ENCODE measurements at regions not wholly inside any gene's neighbourhood (a gene's known extent, or its start where the extent isn't known, plus 50 kb on each side); places are given as distances from the start of the nearest gene placed in this dataset.

GRCh38 chr13:103275081-103275480 lies 208.9 kb upstream of the SLC10A2 start:
- H3K27me3 ChIP-seq (ENCODE audit: control insufficient read depth, insufficient read depth, low read length) = no peaks in the 10 kb centered on the region
- H3K4me3 ChIP-seq (ENCODE audit: low read length) = no peak overlapping the region
- no peak overlapping the region for H3K9ac ChIP-seq (ENCODE audit: low read length)
- H3K4me1 ChIP-seq (ENCODE audit: control insufficient read depth, insufficient read depth, low read length) = no peaks in the 10 kb centered on the region
- no peaks in the 10 kb centered on the region for H3K36me3 ChIP-seq (ENCODE audit: control insufficient read depth, insufficient read depth, low read length)
- H3K9me3 ChIP-seq (ENCODE audit: control insufficient read depth, low read length) = no peaks in the 10 kb centered on the region

GRCh38 chr13:103273825-103274224 lies 207.6 kb upstream of the SLC10A2 start:
- Histone ChIP-seq H3K27me3 (ENCODE audit: control insufficient read depth, insufficient read depth, low read length) (no peaks in the 10 kb centered on the region), H3K36me3 (ENCODE audit: control insufficient read depth, insufficient read depth, low read length) (no peaks in the 10 kb centered on the region), H3K4me1 (ENCODE audit: control insufficient read depth, insufficient read depth, low read length) (no peaks in the 10 kb centered on the region), H3K9me3 (ENCODE audit: control insufficient read depth, low read length) (no peaks in the 10 kb centered on the region), H3K9ac (ENCODE audit: low read length) (no peak overlapping the region), H3K4me3 (ENCODE audit: low read length) (no peak overlapping the region)

GRCh38 chr13:103272770-103273169 lies 206.6 kb upstream of the SLC10A2 start:
- no peaks in the 10 kb centered on the region for H3K4me1 ChIP-seq (ENCODE audit: control insufficient read depth, insufficient read depth, low read length)
- H3K9me3 ChIP-seq (ENCODE audit: control insufficient read depth, low read length) = no peaks in the 10 kb centered on the region
- no peaks in the 10 kb centered on the region for H3K27me3 ChIP-seq (ENCODE audit: control insufficient read depth, insufficient read depth, low read length)
- H3K4me3 ChIP-seq (ENCODE audit: low read length) = no peak overlapping the region
- no peak overlapping the region for H3K9ac ChIP-seq (ENCODE audit: low read length)
- no peaks in the 10 kb centered on the region for H3K36me3 ChIP-seq (ENCODE audit: control insufficient read depth, insufficient read depth, low read length)

GRCh38 chr13:103263448-103263847 lies 197.2 kb upstream of the SLC10A2 start:
- H3K27me3 ChIP-seq (ENCODE audit: control insufficient read depth, insufficient read depth, low read length) = no peaks in the 10 kb centered on the region
- H3K9me3 ChIP-seq (ENCODE audit: control insufficient read depth, low read length) = no peaks in the 10 kb centered on the region
- H3K9ac ChIP-seq (ENCODE audit: low read length) = no peak overlapping the region
- H3K4me3 ChIP-seq (ENCODE audit: low read length) = no peak overlapping the region
- no peaks in the 10 kb centered on the region for H3K36me3 ChIP-seq (ENCODE audit: control insufficient read depth, insufficient read depth, low read length)
- H3K4me1 ChIP-seq (ENCODE audit: control insufficient read depth, insufficient read depth, low read length) = no peaks in the 10 kb centered on the region

- Histone ChIP-seq H3K4me3 (ENCODE audit: low read length) (no peak overlapping the region), H3K4me1 (ENCODE audit: control insufficient read depth, insufficient read depth, low read length) (peaks cover 10% of the 10 kb centered on the region), H3K27me3 (ENCODE audit: control insufficient read depth, insufficient read depth, low read length) (no peaks in the 10 kb centered on the region), H3K9me3 (ENCODE audit: control insufficient read depth, low read length) (no peaks in the 10 kb centered on the region), H3K36me3 (ENCODE audit: control insufficient read depth, insufficient read depth, low read length) (no peaks in the 10 kb centered on the region), H3K9ac (ENCODE audit: low read length) (no peak overlapping the region)
These were observed 189.5 kb upstream of the SLC10A2 start for GRCh38 chr13:103255587-103256301.

GRCh38 chr13:103250071-103250470 lies 183.9 kb upstream of the SLC10A2 start:
- Histone ChIP-seq H3K4me3 (ENCODE audit: low read length) (no peak overlapping the region), H3K27me3 (ENCODE audit: control insufficient read depth, insufficient read depth, low read length) (no peaks in the 10 kb centered on the region), H3K9me3 (ENCODE audit: control insufficient read depth, low read length) (no peaks in the 10 kb centered on the region), H3K9ac (ENCODE audit: low read length) (no peak overlapping the region), H3K4me1 (ENCODE audit: control insufficient read depth, insufficient read depth, low read length) (no peaks in the 10 kb centered on the region), H3K36me3 (ENCODE audit: control insufficient read depth, insufficient read depth, low read length) (no peaks in the 10 kb centered on the region)

- H3K4me3 ChIP-seq (ENCODE audit: low read length) = no peak overlapping the region
- H3K9ac ChIP-seq (ENCODE audit: low read length) = no peak overlapping the region
- H3K4me1 ChIP-seq (ENCODE audit: control insufficient read depth, insufficient read depth, low read length) = no peaks in the 10 kb centered on the region
- H3K9me3 ChIP-seq (ENCODE audit: control insufficient read depth, low read length) = no peaks in the 10 kb centered on the region
- no peaks in the 10 kb centered on the region for H3K36me3 ChIP-seq (ENCODE audit: control insufficient read depth, insufficient read depth, low read length)
- no peaks in the 10 kb centered on the region for H3K27me3 ChIP-seq (ENCODE audit: control insufficient read depth, insufficient read depth, low read length)
These were observed 180.5 kb upstream of the SLC10A2 start for GRCh38 chr13:103246581-103247200.

- Histone ChIP-seq H3K36me3 (ENCODE audit: control insufficient read depth, insufficient read depth, low read length) (no peaks in the 10 kb centered on the region), H3K9ac (ENCODE audit: low read length) (no peak overlapping the region)
These were observed 177.3 kb upstream of the SLC10A2 start for GRCh38 chr13:103243495-103243894.

GRCh38 chr13:103238441-103238840 lies 172.2 kb upstream of the SLC10A2 start:
- no peak overlapping the region for H3K9ac ChIP-seq (ENCODE audit: low read length)
- H3K4me1 ChIP-seq (ENCODE audit: control insufficient read depth, insufficient read depth, low read length) = no peaks in the 10 kb centered on the region
- no peaks in the 10 kb centered on the region for H3K9me3 ChIP-seq (ENCODE audit: control insufficient read depth, low read length)
- H3K4me3 ChIP-seq (ENCODE audit: low read length) = no peak overlapping the region
- no peaks in the 10 kb centered on the region for H3K27me3 ChIP-seq (ENCODE audit: control insufficient read depth, insufficient read depth, low read length)
- no peaks in the 10 kb centered on the region for H3K36me3 ChIP-seq (ENCODE audit: control insufficient read depth, insufficient read depth, low read length)

More at GRCh38 chr13:103243495-103243894, 177.3 kb upstream of the SLC10A2 start:
- Histone ChIP-seq H3K4me3 (ENCODE audit: low read length) (no peak overlapping the region), H3K9me3 (ENCODE audit: control insufficient read depth, low read length) (no peaks in the 10 kb centered on the region), H3K27me3 (ENCODE audit: control insufficient read depth, insufficient read depth, low read length) (no peaks in the 10 kb centered on the region), H3K4me1 (ENCODE audit: control insufficient read depth, insufficient read depth, low read length) (no peaks in the 10 kb centered on the region)

- H3K36me3 ChIP-seq (ENCODE audit: control insufficient read depth, insufficient read depth, low read length) = no peaks in the 10 kb centered on the region
- H3K9ac ChIP-seq (ENCODE audit: low read length) = no peak overlapping the region
- H3K4me3 ChIP-seq (ENCODE audit: low read length) = no peak overlapping the region
- peaks cover 4% of the 10 kb centered on the region for H3K27me3 ChIP-seq (ENCODE audit: control insufficient read depth, insufficient read depth, low read length)
- no peaks in the 10 kb centered on the region for H3K9me3 ChIP-seq (ENCODE audit: control insufficient read depth, low read length)
- H3K4me1 ChIP-seq (ENCODE audit: control insufficient read depth, insufficient read depth, low read length) = no peaks in the 10 kb centered on the region
These were observed 170.0 kb upstream of the SLC10A2 start for GRCh38 chr13:103236213-103236612.

- Histone ChIP-seq H3K4me1 (ENCODE audit: control insufficient read depth, insufficient read depth, low read length) (no peaks in the 10 kb centered on the region), H3K9me3 (ENCODE audit: control insufficient read depth, low read length) (no peaks in the 10 kb centered on the region), H3K4me3 (ENCODE audit: low read length) (no peak overlapping the region)
These were observed 163.5 kb upstream of the SLC10A2 start for GRCh38 chr13:103229674-103230073.

GRCh38 chr13:103224804-103225203 lies 158.6 kb upstream of the SLC10A2 start:
- no peaks in the 10 kb centered on the region for H3K36me3 ChIP-seq (ENCODE audit: control insufficient read depth, insufficient read depth, low read length)
- no peaks in the 10 kb centered on the region for H3K4me1 ChIP-seq (ENCODE audit: control insufficient read depth, insufficient read depth, low read length)
- H3K4me3 ChIP-seq (ENCODE audit: low read length) = no peak overlapping the region
- no peak overlapping the region for H3K9ac ChIP-seq (ENCODE audit: low read length)
- H3K9me3 ChIP-seq (ENCODE audit: control insufficient read depth, low read length) = no peaks in the 10 kb centered on the region
- no peaks in the 10 kb centered on the region for H3K27me3 ChIP-seq (ENCODE audit: control insufficient read depth, insufficient read depth, low read length)

More at GRCh38 chr13:103229674-103230073, 163.5 kb upstream of the SLC10A2 start:
- H3K9ac ChIP-seq (ENCODE audit: low read length) = no peak overlapping the region
- no peaks in the 10 kb centered on the region for H3K36me3 ChIP-seq (ENCODE audit: control insufficient read depth, insufficient read depth, low read length)
- H3K27me3 ChIP-seq (ENCODE audit: control insufficient read depth, insufficient read depth, low read length) = peaks cover 4% of the 10 kb centered on the region
